ENCODE measurements at regions not wholly inside any gene's neighbourhood (a gene's known extent, or its start where the extent isn't known, plus 50 kb on each side); places are given as distances from the start of the nearest gene placed in this dataset.

GRCh38 chr13:77379508-77379907, 52.6 kb upstream of the MYCBP2 start:
- H3K36me3 ChIP-seq (ENCODE audit: low read depth, low read length): no peaks in the 10 kb centered on the region
- CTCF ChIA-PET: no interaction called here
- no peak overlapping the region for H2AFZ ChIP-seq (ENCODE audit: low read length)
- no peaks in the 10 kb centered on the region for H3F3A ChIP-seq (ENCODE audit: low read length, unreplicated experiment)
- intact Hi-C loops (cut with micrococcal nuclease): no loop called here
- no TSS peak for BruUV-seq (replicated peaks)
- H3K9me3 ChIP-seq (ENCODE audit: low read length): no peaks in the 10 kb centered on the region
- no peak for TF ChIP-seq EZH2 (IDR thresholded peaks at IDR 0.05; ENCODE audit: low read length, unreplicated experiment)
- TF ChIP-seq, protein P1, sequence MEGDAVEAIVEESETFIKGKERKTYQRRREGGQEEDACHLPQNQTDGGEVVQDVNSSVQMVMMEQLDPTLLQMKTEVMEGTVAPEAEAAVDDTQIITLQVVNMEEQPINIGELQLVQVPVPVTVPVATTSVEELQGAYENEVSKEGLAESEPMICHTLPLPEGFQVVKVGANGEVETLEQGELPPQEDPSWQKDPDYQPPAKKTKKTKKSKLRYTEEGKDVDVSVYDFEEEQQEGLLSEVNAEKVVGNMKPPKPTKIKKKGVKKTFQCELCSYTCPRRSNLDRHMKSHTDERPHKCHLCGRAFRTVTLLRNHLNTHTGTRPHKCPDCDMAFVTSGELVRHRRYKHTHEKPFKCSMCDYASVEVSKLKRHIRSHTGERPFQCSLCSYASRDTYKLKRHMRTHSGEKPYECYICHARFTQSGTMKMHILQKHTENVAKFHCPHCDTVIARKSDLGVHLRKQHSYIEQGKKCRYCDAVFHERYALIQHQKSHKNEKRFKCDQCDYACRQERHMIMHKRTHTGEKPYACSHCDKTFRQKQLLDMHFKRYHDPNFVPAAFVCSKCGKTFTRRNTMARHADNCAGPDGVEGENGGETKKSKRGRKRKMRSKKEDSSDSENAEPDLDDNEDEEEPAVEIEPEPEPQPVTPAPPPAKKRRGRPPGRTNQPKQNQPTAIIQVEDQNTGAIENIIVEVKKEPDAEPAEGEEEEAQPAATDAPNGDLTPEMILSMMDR (conservative IDR thresholded peaks at IDR 0.05; ENCODE audit: low read depth, low read length): no peak
- no peak for TF ChIP-seq EZH2phosphoT487 (IDR thresholded peaks at IDR 0.05; ENCODE audit: borderline replicate concordance, low read length)
- no peak overlapping the region for H3K27ac ChIP-seq (ENCODE audit: low read length)
- no peak overlapping the region for H3K4me2 ChIP-seq (ENCODE audit: low read length)
- no peaks in the 10 kb centered on the region for H3K27me3 ChIP-seq (ENCODE audit: low read length)
- H3K9me2 ChIP-seq (replicated peaks; ENCODE audit: low read length): no peaks in the 10 kb centered on the region
- no peaks in the 10 kb centered on the region for H3K4me1 ChIP-seq (ENCODE audit: insufficient read depth, low read length)
- POLR2A ChIA-PET (ENCODE audit: unreplicated experiment): no interaction called here
- H3K9ac ChIP-seq (ENCODE audit: low read length): no peak overlapping the region
- H3K79me2 ChIP-seq (ENCODE audit: low read length): no peaks in the 10 kb centered on the region
- DNase-seq: no peak
- H4K20me1 ChIP-seq (ENCODE audit: low read length): no peaks in the 10 kb centered on the region
- H3K4me3 ChIP-seq (ENCODE audit: low read length): no peak overlapping the region
- ATAC-seq: no peak

- Histone ChIP-seq H3K9ac (ENCODE audit: low read length) (no peak overlapping the region), H2AFZ (ENCODE audit: low read length) (no peak overlapping the region), H3K9me2 (replicated peaks; ENCODE audit: low read length) (no peaks in the 10 kb centered on the region), H3K36me3 (ENCODE audit: low read depth, low read length) (no peaks in the 10 kb centered on the region), H3K4me2 (ENCODE audit: low read length) (no peak overlapping the region), H4K20me1 (ENCODE audit: low read length) (no peaks in the 10 kb centered on the region), H3K4me3 (ENCODE audit: low read length) (no peak overlapping the region), H3K27ac (ENCODE audit: low read length) (no peak overlapping the region), H3K4me1 (ENCODE audit: insufficient read depth, low read length) (no peaks in the 10 kb centered on the region), H3K79me2 (ENCODE audit: low read length) (no peaks in the 10 kb centered on the region), H3F3A (ENCODE audit: low read length, unreplicated experiment) (no peaks in the 10 kb centered on the region), H3K27me3 (ENCODE audit: low read length) (no peaks in the 10 kb centered on the region), H3K9me3 (ENCODE audit: low read length) (no peaks in the 10 kb centered on the region)
- intact Hi-C loops (cut with micrococcal nuclease): no loop called here
- ChIA-PET CTCF (no interaction called here), POLR2A (ENCODE audit: unreplicated experiment) (no interaction called here)
- ATAC-seq (no peak), DNase-seq (no peak)
- TF ChIP-seq EZH2phosphoT487 (IDR thresholded peaks at IDR 0.05; ENCODE audit: borderline replicate concordance, low read length) (no peak), EZH2 (IDR thresholded peaks at IDR 0.05; ENCODE audit: low read length, unreplicated experiment) (no peak)
- TF ChIP-seq, protein P1 (conservative IDR thresholded peaks at IDR 0.05; ENCODE audit: low read depth, low read length): no peak
- BruUV-seq (replicated peaks): no TSS peak
Measured at GRCh38 chr13:77378662-77379061, 51.8 kb upstream of the MYCBP2 start.

GRCh38 chr13:77377016-77377415, 50.1 kb upstream of the MYCBP2 start:
- H3K9me3 ChIP-seq (ENCODE audit: low read length): no peaks in the 10 kb centered on the region
- H3F3A ChIP-seq (ENCODE audit: low read length, unreplicated experiment): no peaks in the 10 kb centered on the region
- no peaks in the 10 kb centered on the region for H3K27me3 ChIP-seq (ENCODE audit: low read length)
- no peak overlapping the region for H3K27ac ChIP-seq (ENCODE audit: low read length)
- ATAC-seq (no peak), DNase-seq (peak; percentile 12)
- no peak overlapping the region for H3K9ac ChIP-seq (ENCODE audit: low read length)
- ChIA-PET CTCF (no interaction called here), POLR2A (ENCODE audit: unreplicated experiment) (no interaction called here)
- intact Hi-C loops (cut with micrococcal nuclease): no loop called here
- no TSS peak for BruUV-seq (replicated peaks)
- H4K20me1 ChIP-seq (ENCODE audit: low read length): no peaks in the 10 kb centered on the region
- TF ChIP-seq EZH2 (IDR thresholded peaks at IDR 0.05; ENCODE audit: low read length, unreplicated experiment) (no peak), EZH2phosphoT487 (IDR thresholded peaks at IDR 0.05; ENCODE audit: borderline replicate concordance, low read length) (no peak)
- TF ChIP-seq, protein P1 (conservative IDR thresholded peaks at IDR 0.05; ENCODE audit: low read depth, low read length): no peak
- no peak overlapping the region for H3K4me3 ChIP-seq (ENCODE audit: low read length)
- H2AFZ ChIP-seq (ENCODE audit: low read length): no peak overlapping the region
- no peak overlapping the region for H3K4me2 ChIP-seq (ENCODE audit: low read length)
- H3K36me3 ChIP-seq (ENCODE audit: low read depth, low read length): no peaks in the 10 kb centered on the region
- no peaks in the 10 kb centered on the region for H3K9me2 ChIP-seq (replicated peaks; ENCODE audit: low read length)
- H3K79me2 ChIP-seq (ENCODE audit: low read length): no peaks in the 10 kb centered on the region
- H3K4me1 ChIP-seq (ENCODE audit: insufficient read depth, low read length): no peaks in the 10 kb centered on the region

All from PC-3 (cell line).